ENCODE measurements at regions not wholly inside any gene's neighbourhood (a gene's known extent, or its start where the extent isn't known, plus 50 kb on each side); places are given as distances from the start of the nearest gene placed in this dataset.

DNA sequence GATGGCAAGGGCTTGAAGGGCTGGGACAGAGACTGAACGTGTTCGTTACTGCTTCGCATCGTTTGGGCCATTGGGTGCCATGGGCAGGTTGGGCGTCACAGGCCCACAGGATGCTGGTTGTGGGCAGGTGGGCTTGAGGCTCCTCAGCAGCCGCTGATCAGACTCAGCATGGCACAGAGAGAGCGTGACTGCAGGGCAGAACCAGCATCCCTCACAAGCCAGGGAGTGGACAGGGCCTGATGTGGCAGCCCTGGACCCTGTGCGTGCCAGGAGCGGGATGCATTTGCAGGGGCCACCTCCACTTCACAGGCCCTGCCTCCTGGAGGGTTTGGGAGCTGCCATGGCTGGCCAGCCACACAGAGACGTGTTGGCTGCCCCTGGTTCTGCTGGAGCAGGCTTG lies 1228.3 kb downstream of the BRD1 start:
- Histone ChIP-seq H3K36me3 (ENCODE audit: control insufficient read depth in 2 of 2, extremely low read depth in 1 of 2, insufficient read depth in 1 of 2, low read length in 1 of 2) (no peaks in the 10 kb centered on the region), H3K4me3 (ENCODE audit: control insufficient read depth in 1 of 2, extremely low read depth in 1 of 2, low read length in 1 of 2) (no peak overlapping the region), H3K9me3 (no peaks in the 10 kb centered on the region), H3K4me1 (ENCODE audit: control insufficient read depth in 1 of 2, extremely low read depth in 1 of 2, insufficient read depth in 2 of 2, low read length in 2 of 2) (no peaks in the 10 kb centered on the region), H3K27ac (ENCODE audit: low read length) (no peak overlapping the region), H3K27me3 (replicated peaks in 1 of 2; ENCODE audit: control insufficient read depth in 2 of 2, extremely low read depth in 1 of 2, insufficient read depth in 2 of 2, low read length in 1 of 2) (peaks cover 0 to 3% of the 10 kb centered on the region in 2 experiments)
- H3K36me3 Mint-ChIP-seq: no peaks in the 10 kb centered on the region
- DNase-seq: no peak
- H3K4me3 Mint-ChIP-seq: no peak overlapping the region
- POLR2A ChIA-PET: no interaction called here
- H3K27ac Mint-ChIP-seq: no peak overlapping the region
- no peaks in the 10 kb centered on the region for H3K4me1 Mint-ChIP-seq
- H3K9me3 Mint-ChIP-seq: no peaks in the 10 kb centered on the region
- WGBS (ENCODE audit: insufficient coverage): 82% methylated on average over 9 of the region's 10 CpGs
- CTCF ChIA-PET: no interaction called here
- ATAC-seq (replicated peaks in 1 of 4): no peak
- H3K27me3 Mint-ChIP-seq: no peaks in the 10 kb centered on the region

DNA sequence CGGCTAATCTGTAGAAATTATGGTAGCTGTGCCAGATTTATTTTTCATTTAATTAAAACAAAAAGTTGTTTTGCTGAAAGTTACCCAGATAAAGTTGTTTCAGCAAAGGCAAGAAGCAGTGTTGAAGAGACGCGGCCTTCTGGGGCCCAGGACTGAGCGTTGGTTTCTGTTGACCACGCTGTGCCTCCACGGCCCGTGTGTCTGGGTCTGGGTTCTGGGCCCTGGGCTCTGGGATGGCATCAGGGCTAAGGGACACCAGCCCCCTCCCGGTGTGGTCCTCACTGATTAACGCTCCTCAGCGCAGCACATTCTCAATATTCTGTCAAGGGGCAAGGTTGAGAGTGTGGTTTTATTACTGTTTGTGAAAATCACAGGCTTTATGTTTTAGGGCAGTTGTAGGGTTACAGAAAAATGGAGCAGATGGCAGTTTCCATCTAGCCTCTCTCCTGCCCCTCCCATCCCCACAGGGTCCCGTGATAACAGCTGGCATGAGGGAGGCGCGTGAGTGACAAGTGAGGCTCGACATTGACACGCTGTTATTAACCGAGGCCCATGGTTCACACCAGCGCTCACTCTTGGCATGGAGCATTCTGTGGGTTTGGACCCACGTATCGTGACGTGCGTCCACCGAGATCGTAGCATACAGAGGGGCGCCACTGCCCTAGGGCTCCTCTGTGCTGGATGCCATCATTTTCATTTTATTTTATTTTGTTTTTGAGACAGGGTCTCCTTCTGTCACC lies 1231.4 kb downstream of the BRD1 start:
- DNase-seq (no peak), ATAC-seq (replicated peaks in 1 of 4) (no peak)
- Histone ChIP-seq H3K27me3 (replicated peaks in 1 of 2; ENCODE audit: control insufficient read depth in 2 of 2, extremely low read depth in 1 of 2, insufficient read depth in 2 of 2, low read length in 1 of 2) (peaks cover 0 to 11% of the 10 kb centered on the region in 2 experiments), H3K36me3 (ENCODE audit: control insufficient read depth in 2 of 2, extremely low read depth in 1 of 2, insufficient read depth in 1 of 2, low read length in 1 of 2) (no peaks in the 10 kb centered on the region), H3K27ac (ENCODE audit: low read length) (no peak overlapping the region), H3K4me1 (ENCODE audit: control insufficient read depth in 1 of 2, extremely low read depth in 1 of 2, insufficient read depth in 2 of 2, low read length in 2 of 2) (no peaks in the 10 kb centered on the region), H3K9me3 (no peaks in the 10 kb centered on the region), H3K4me3 (ENCODE audit: control insufficient read depth in 1 of 2, extremely low read depth in 1 of 2, low read length in 1 of 2) (no peak overlapping the region)
- Mint-ChIP-seq H3K4me3 (no peak overlapping the region), H3K4me1 (no peaks in the 10 kb centered on the region), H3K36me3 (no peaks in the 10 kb centered on the region), H3K27me3 (no peaks in the 10 kb centered on the region), H3K27ac (no peak overlapping the region), H3K9me3 (no peaks in the 10 kb centered on the region)
- WGBS (ENCODE audit: insufficient coverage): 96% methylated on average over 19 of the region's 24 CpGs
- CTCF ChIA-PET: no interaction called here
- POLR2A ChIA-PET: no interaction called here

DNA sequence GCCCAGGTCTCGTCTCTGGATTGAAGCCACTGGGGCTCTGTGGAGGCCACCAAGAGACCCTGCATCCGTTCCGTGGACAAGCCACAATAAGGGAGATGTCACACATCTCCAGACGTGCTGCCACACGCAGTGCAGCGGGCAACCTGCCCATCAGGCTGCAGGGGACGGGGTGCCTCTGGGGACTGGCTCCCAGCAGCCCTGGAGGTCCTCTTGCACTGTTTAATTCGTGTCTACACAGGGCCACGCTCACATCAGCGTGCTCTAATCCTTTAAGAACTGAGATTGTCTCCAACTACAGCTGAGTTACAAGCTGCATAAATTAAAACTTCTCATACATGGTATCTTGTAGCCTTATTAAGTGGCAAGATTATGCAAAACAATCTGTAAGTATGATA lies 1232.2 kb downstream of the BRD1 start:
- Histone ChIP-seq H3K27me3 (replicated peaks in 1 of 2; ENCODE audit: control insufficient read depth in 2 of 2, extremely low read depth in 1 of 2, insufficient read depth in 2 of 2, low read length in 1 of 2) (peaks cover 0 to 11% of the 10 kb centered on the region in 2 experiments), H3K36me3 (ENCODE audit: control insufficient read depth in 2 of 2, extremely low read depth in 1 of 2, insufficient read depth in 1 of 2, low read length in 1 of 2) (no peaks in the 10 kb centered on the region), H3K27ac (ENCODE audit: low read length) (no peak overlapping the region), H3K4me3 (ENCODE audit: control insufficient read depth in 1 of 2, extremely low read depth in 1 of 2, low read length in 1 of 2) (no peak overlapping the region), H3K4me1 (ENCODE audit: control insufficient read depth in 1 of 2, extremely low read depth in 1 of 2, insufficient read depth in 2 of 2, low read length in 2 of 2) (no peaks in the 10 kb centered on the region), H3K9me3 (no peaks in the 10 kb centered on the region)
- ATAC-seq (replicated peaks in 1 of 4) (no peak), DNase-seq (no peak)
- 67% methylated on average over 7 of the region's 10 CpGs for WGBS (ENCODE audit: insufficient coverage)
- ChIA-PET CTCF (no interaction called here), POLR2A (no interaction called here)
- no peaks in the 10 kb centered on the region for H3K27me3 Mint-ChIP-seq
- no peaks in the 10 kb centered on the region for H3K36me3 Mint-ChIP-seq
- H3K4me3 Mint-ChIP-seq: no peak overlapping the region
- H3K27ac Mint-ChIP-seq: no peak overlapping the region
- no peaks in the 10 kb centered on the region for H3K9me3 Mint-ChIP-seq
- H3K4me1 Mint-ChIP-seq: no peaks in the 10 kb centered on the region

DNA sequence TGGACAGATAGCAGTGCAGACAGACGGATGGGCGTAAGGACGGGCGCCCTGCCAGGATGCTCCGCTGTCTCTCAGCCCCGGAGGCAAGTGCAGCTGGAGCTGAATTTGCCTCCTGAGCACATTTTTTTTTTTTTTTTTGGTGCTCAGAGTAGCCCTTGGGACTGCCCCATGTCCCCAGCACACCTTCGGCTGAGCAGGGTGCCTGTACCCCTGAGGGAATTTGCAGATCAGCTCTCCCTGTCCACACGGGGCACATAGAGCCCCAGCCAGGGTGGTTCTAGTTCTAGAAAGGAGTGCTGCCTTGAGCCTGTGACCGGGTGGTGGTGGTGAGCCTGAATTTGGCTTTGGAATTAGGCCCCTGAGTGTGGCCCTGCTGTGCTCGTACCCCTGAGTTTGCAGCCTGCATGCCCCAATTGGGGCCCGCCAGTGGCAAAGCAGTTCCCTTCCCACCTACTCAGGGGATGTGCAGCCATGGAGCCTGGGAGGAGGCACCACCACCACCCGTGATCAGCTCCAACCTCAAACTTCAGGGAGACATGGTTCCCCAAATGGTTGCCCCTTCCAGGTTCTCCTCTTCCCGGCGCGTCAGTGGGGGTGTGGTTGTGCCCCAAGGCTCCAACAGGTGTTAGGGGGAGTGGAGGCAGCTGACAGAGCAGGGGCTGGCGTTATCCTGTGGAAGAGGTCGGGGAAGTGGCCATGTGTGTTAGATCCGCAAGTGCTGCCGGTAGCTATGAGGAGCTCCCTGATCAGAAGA lies 1232.7 kb downstream of the BRD1 start:
- no peaks in the 10 kb centered on the region for H3K9me3 Mint-ChIP-seq
- H3K4me1 Mint-ChIP-seq: no peaks in the 10 kb centered on the region
- DNase-seq (no peak), ATAC-seq (replicated peaks in 1 of 4) (no peak)
- Histone ChIP-seq H3K4me1 (ENCODE audit: control insufficient read depth in 1 of 2, extremely low read depth in 1 of 2, insufficient read depth in 2 of 2, low read length in 2 of 2) (no peaks in the 10 kb centered on the region), H3K4me3 (ENCODE audit: control insufficient read depth in 1 of 2, extremely low read depth in 1 of 2, low read length in 1 of 2) (no peak overlapping the region), H3K27me3 (replicated peaks in 1 of 2; ENCODE audit: control insufficient read depth in 2 of 2, extremely low read depth in 1 of 2, insufficient read depth in 2 of 2, low read length in 1 of 2) (peaks cover 0 to 9% of the 10 kb centered on the region in 2 experiments), H3K9me3 (no peaks in the 10 kb centered on the region), H3K36me3 (ENCODE audit: control insufficient read depth in 2 of 2, extremely low read depth in 1 of 2, insufficient read depth in 1 of 2, low read length in 1 of 2) (no peaks in the 10 kb centered on the region), H3K27ac (ENCODE audit: low read length) (no peak overlapping the region)
- no peak overlapping the region for H3K27ac Mint-ChIP-seq
- ChIA-PET CTCF (no interaction called here), POLR2A (no interaction called here)
- 81% methylated on average over 11 of the region's 19 CpGs for WGBS (ENCODE audit: insufficient coverage)
- H3K27me3 Mint-ChIP-seq: no peaks in the 10 kb centered on the region
- no peak overlapping the region for H3K4me3 Mint-ChIP-seq
- no peaks in the 10 kb centered on the region for H3K36me3 Mint-ChIP-seq

DNA sequence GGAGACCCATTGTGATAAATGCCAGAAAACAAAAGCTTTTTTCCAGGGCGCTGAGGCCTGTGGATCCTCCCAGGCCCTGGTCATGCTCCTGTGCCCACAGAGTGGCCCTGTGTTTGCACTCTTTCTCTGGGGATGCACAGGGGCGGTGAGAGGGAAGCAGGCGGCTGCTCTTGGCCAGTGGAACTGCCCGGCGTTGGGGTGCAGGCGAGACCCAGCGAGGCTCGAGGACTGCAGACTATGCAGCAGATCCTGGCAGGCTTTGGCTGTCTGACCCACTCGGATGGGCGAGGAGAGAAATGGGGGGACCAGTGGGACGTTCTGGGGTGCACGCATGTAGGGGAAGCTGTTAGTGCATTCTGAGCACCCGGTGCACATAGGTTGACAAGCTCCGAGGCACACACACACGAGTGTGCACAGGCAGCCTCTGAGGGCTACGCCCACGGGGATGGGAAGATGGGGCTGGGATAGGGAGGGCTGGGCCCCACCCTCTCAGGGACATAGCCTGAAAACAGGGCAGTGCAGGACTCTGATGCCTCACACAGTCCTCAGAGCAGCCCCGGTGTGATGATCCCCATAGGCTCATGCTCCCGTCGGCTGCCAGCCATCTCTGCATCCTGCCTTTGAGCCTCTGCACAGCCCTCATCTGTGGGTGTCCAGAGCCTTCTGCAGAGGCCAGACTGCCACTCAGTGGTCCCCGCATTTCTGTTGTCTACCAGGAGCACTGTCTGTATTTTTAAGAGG lies 1233.5 kb downstream of the BRD1 start:
- Mint-ChIP-seq H3K4me3 (no peak overlapping the region), H3K36me3 (no peaks in the 10 kb centered on the region), H3K27me3 (no peaks in the 10 kb centered on the region), H3K9me3 (no peaks in the 10 kb centered on the region), H3K4me1 (no peaks in the 10 kb centered on the region), H3K27ac (no peak overlapping the region)
- Histone ChIP-seq H3K27me3 (replicated peaks in 1 of 2; ENCODE audit: control insufficient read depth in 2 of 2, extremely low read depth in 1 of 2, insufficient read depth in 2 of 2, low read length in 1 of 2) (peaks cover 0 to 10% of the 10 kb centered on the region in 2 experiments), H3K36me3 (ENCODE audit: control insufficient read depth in 2 of 2, extremely low read depth in 1 of 2, insufficient read depth in 1 of 2, low read length in 1 of 2) (no peaks in the 10 kb centered on the region), H3K4me1 (ENCODE audit: control insufficient read depth in 1 of 2, extremely low read depth in 1 of 2, insufficient read depth in 2 of 2, low read length in 2 of 2) (no peaks in the 10 kb centered on the region), H3K4me3 (ENCODE audit: control insufficient read depth in 1 of 2, extremely low read depth in 1 of 2, low read length in 1 of 2) (no peak overlapping the region), H3K27ac (ENCODE audit: low read length) (no peak overlapping the region), H3K9me3 (no peaks in the 10 kb centered on the region)
- ATAC-seq (replicated peaks in 1 of 4) (no peak), DNase-seq (no peak)
- ChIA-PET POLR2A (no interaction called here), CTCF (no interaction called here)
- 85% methylated on average over 20 of the region's 21 CpGs for WGBS (ENCODE audit: insufficient coverage)

DNA sequence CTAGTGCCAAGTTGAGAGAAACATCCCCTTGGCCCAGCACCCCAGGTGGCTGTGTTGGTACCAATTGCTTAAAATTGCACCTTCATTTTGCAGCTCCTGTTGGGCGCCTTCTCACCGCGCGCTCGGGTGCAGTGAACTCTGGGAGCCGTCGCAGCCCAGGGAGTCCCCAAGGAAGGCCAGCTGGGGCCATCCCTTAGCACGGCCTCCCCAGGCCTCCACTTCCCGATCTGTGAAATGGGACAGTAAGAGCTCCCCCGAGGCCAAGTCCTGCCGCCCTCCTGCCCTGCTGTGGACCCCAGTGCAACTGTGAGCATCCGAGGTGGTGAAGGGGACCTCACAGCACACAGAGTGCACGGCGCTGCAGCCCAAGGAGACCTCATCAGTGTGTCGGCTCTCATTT lies 1234.1 kb downstream of the BRD1 start:
- WGBS (ENCODE audit: insufficient coverage): 90% methylated on average over 11 of the region's 15 CpGs
- peaks cover 0 to under 1% of the 10 kb centered on the region in 2 donors for H3K27me3 Mint-ChIP-seq
- no peaks in the 10 kb centered on the region for H3K36me3 ChIP-seq (ENCODE audit: control insufficient read depth in 2 of 2, extremely low read depth in 1 of 2, insufficient read depth in 1 of 2, low read length in 1 of 2)
- H3K9me3 ChIP-seq: no peaks in the 10 kb centered on the region
- POLR2A ChIA-PET: no interaction called here
- no peak overlapping the region for H3K27ac Mint-ChIP-seq
- no peak overlapping the region for H3K4me3 Mint-ChIP-seq
- ATAC-seq (replicated peaks in 1 of 4): no peak
- DNase-seq: no peak
- H3K36me3 Mint-ChIP-seq: no peaks in the 10 kb centered on the region
- no peaks in the 10 kb centered on the region for H3K4me1 ChIP-seq (ENCODE audit: control insufficient read depth in 1 of 2, extremely low read depth in 1 of 2, insufficient read depth in 2 of 2, low read length in 2 of 2)
- no peaks in the 10 kb centered on the region for H3K9me3 Mint-ChIP-seq
- no peak overlapping the region for H3K27ac ChIP-seq (ENCODE audit: low read length)
- peaks cover 0 to 10% of the 10 kb centered on the region in 2 experiments for H3K27me3 ChIP-seq (replicated peaks in 1 of 2; ENCODE audit: control insufficient read depth in 2 of 2, extremely low read depth in 1 of 2, insufficient read depth in 2 of 2, low read length in 1 of 2)
- no peak overlapping the region for H3K4me3 ChIP-seq (ENCODE audit: control insufficient read depth in 1 of 2, extremely low read depth in 1 of 2, low read length in 1 of 2)
- CTCF ChIA-PET: no interaction called here
- no peaks in the 10 kb centered on the region for H3K4me1 Mint-ChIP-seq

Data from T-cell (primary cell).